ENCODE measurements at regions not wholly inside any gene's neighbourhood (a gene's known extent, or its start where the extent isn't known, plus 50 kb on each side); places are given as distances from the start of the nearest gene placed in this dataset.
"Not testable (repeated sequence)": the region's sequence is repeated elsewhere in the genome, so short reads cannot be mapped to it uniquely, and the experiment has no call there.

- DNase-seq (ENCODE audit: low spot score in 2 of 2), result no peak
These were observed 51.1 kb upstream of the ROPN1 start for GRCh38 chr3:124043023-124043422.

GRCh38 chr3:124044956-124045355 lies 53.0 kb upstream of the ROPN1 start:
- Mint-ChIP-seq H3K27ac (no peak overlapping the region), H3K9me3 (no peaks in the 10 kb centered on the region), H3K36me3 (no peaks in the 10 kb centered on the region)
- DNase-seq (ENCODE audit: low spot score in 2 of 2) (no peak), ATAC-seq (no peak)

More at GRCh38 chr3:124043023-124043422, 51.1 kb upstream of the ROPN1 start:
- Mint-ChIP-seq H3K9me3 (no peaks in the 10 kb centered on the region), H3K36me3 (no peaks in the 10 kb centered on the region), H3K27ac (no peak overlapping the region)
- no peak for ATAC-seq

GRCh38 chr3:124048967-124049798 lies 57.3 kb upstream of the ROPN1 start:
- ATAC-seq, result no peak
- Mint-ChIP-seq H3K36me3 (no peaks in the 10 kb centered on the region), H3K27ac (no peak overlapping the region), H3K9me3 (no peaks in the 10 kb centered on the region)
- DNase-seq (ENCODE audit: low spot score in 2 of 2), result no peak

- Mint-ChIP-seq H3K36me3 (no peaks in the 10 kb centered on the region), H3K9me3 (no peaks in the 10 kb centered on the region), H3K27ac (no peak overlapping the region)
- no peak for ATAC-seq
- DNase-seq (ENCODE audit: low spot score in 2 of 2), result no peak
These were observed 59.7 kb upstream of the ROPN1 start for GRCh38 chr3:124051636-124052035.

GRCh38 chr3:124053871-124054270 lies 61.9 kb upstream of the ROPN1 start:
- Mint-ChIP-seq H3K27ac (no peak overlapping the region), H3K9me3 (no peaks in the 10 kb centered on the region), H3K36me3 (no peaks in the 10 kb centered on the region)
- no peak for DNase-seq (ENCODE audit: low spot score in 2 of 2)
- ATAC-seq, result no peak

GRCh38 chr3:124056846-124057245 lies 64.9 kb upstream of the ROPN1 start:
- Mint-ChIP-seq H3K9me3 (no peaks in the 10 kb centered on the region), H3K27ac (no peak overlapping the region), H3K36me3 (no peaks in the 10 kb centered on the region)
- DNase-seq (ENCODE audit: low spot score in 2 of 2) (no peak), ATAC-seq (no peak)

- H3K36me3 Mint-ChIP-seq, result no peaks in the 10 kb centered on the region
- no peak for ATAC-seq
- no peak for DNase-seq (ENCODE audit: low spot score in 2 of 2)
- H3K9me3 Mint-ChIP-seq, result no peaks in the 10 kb centered on the region
- no peak overlapping the region for H3K27ac Mint-ChIP-seq
These were observed 65.5 kb upstream of the ROPN1 start for GRCh38 chr3:124057420-124057819.

- Mint-ChIP-seq H3K36me3 (no peaks in the 10 kb centered on the region), H3K27ac (no peak overlapping the region), H3K9me3 (no peaks in the 10 kb centered on the region)
- DNase-seq (ENCODE audit: low spot score in 2 of 2) (no peak), ATAC-seq (no peak)
These were observed 67.7 kb upstream of the ROPN1 start for GRCh38 chr3:124059580-124059979.

- Mint-ChIP-seq H3K9me3 (no peaks in the 10 kb centered on the region), H3K27ac (no peak overlapping the region), H3K36me3 (no peaks in the 10 kb centered on the region)
- ATAC-seq (no peak), DNase-seq (ENCODE audit: low spot score in 2 of 2) (no peak)
These were observed 71.4 kb upstream of the ROPN1 start for GRCh38 chr3:124063197-124063909.

GRCh38 chr3:124064050-124064449 lies 72.1 kb upstream of the ROPN1 start:
- Mint-ChIP-seq H3K36me3 (no peaks in the 10 kb centered on the region), H3K9me3 (no peaks in the 10 kb centered on the region), H3K27ac (no peak overlapping the region)
- DNase-seq (ENCODE audit: low spot score in 2 of 2), result no peak
- ATAC-seq, result no peak

- H3K36me3 Mint-ChIP-seq; H3K9me3 Mint-ChIP-seq; ATAC-seq; DNase-seq (ENCODE audit: low spot score in 2 of 2); H3K27ac Mint-ChIP-seq: not testable (repeated sequence)
These were observed 74.6 kb upstream of the ROPN1 start for GRCh38 chr3:124066543-124066942.

GRCh38 chr3:124069706-124070105 lies 77.8 kb upstream of the ROPN1 start:
- not testable (repeated sequence) for ATAC-seq; H3K27ac Mint-ChIP-seq; H3K36me3 Mint-ChIP-seq; H3K9me3 Mint-ChIP-seq; DNase-seq (ENCODE audit: low spot score in 2 of 2)

- not testable (repeated sequence) for H3K27ac Mint-ChIP-seq, ATAC-seq
These were observed 83.2 kb upstream of the ROPN1 start for GRCh38 chr3:124075090-124075489.

GRCh38 chr3:124075753-124076152 lies 83.8 kb upstream of the ROPN1 start:
- ATAC-seq, result no peak
- Mint-ChIP-seq H3K9me3 (no peaks in the 10 kb centered on the region), H3K36me3 (no peaks in the 10 kb centered on the region), H3K27ac (no peak overlapping the region)
- no peak for DNase-seq (ENCODE audit: low spot score in 2 of 2)

More at GRCh38 chr3:124075090-124075489, 83.2 kb upstream of the ROPN1 start:
- not testable (repeated sequence) for H3K36me3 Mint-ChIP-seq; DNase-seq (ENCODE audit: low spot score in 2 of 2); H3K9me3 Mint-ChIP-seq

GRCh38 chr3:124076235-124076634 lies 84.3 kb upstream of the ROPN1 start:
- ATAC-seq (no peak), DNase-seq (ENCODE audit: low spot score in 2 of 2) (no peak)
- H3K27ac Mint-ChIP-seq, result no peak overlapping the region
- H3K9me3 Mint-ChIP-seq, result no peaks in the 10 kb centered on the region
- H3K36me3 Mint-ChIP-seq, result no peaks in the 10 kb centered on the region

- no peak for ATAC-seq
- DNase-seq (ENCODE audit: low spot score in 2 of 2), result peak in 1 of 2 donors; percentile 23
- no peak overlapping the region for H3K27ac Mint-ChIP-seq
- H3K9me3 Mint-ChIP-seq, result no peaks in the 10 kb centered on the region
- no peaks in the 10 kb centered on the region for H3K36me3 Mint-ChIP-seq
These were observed 87.3 kb upstream of the ROPN1 start for GRCh38 chr3:124078953-124079911.

- H3K9me3 Mint-ChIP-seq, result no peaks in the 10 kb centered on the region
- no peak for DNase-seq (ENCODE audit: low spot score in 2 of 2)
- ATAC-seq, result no peak
- no peak overlapping the region for H3K27ac Mint-ChIP-seq
- no peaks in the 10 kb centered on the region for H3K36me3 Mint-ChIP-seq
These were observed 88.0 kb upstream of the ROPN1 start for GRCh38 chr3:124079912-124080276.
